ENCODE measurements at regions not wholly inside any gene's neighbourhood (a gene's known extent, or its start where the extent isn't known, plus 50 kb on each side); places are given as distances from the start of the nearest gene placed in this dataset.

DNA sequence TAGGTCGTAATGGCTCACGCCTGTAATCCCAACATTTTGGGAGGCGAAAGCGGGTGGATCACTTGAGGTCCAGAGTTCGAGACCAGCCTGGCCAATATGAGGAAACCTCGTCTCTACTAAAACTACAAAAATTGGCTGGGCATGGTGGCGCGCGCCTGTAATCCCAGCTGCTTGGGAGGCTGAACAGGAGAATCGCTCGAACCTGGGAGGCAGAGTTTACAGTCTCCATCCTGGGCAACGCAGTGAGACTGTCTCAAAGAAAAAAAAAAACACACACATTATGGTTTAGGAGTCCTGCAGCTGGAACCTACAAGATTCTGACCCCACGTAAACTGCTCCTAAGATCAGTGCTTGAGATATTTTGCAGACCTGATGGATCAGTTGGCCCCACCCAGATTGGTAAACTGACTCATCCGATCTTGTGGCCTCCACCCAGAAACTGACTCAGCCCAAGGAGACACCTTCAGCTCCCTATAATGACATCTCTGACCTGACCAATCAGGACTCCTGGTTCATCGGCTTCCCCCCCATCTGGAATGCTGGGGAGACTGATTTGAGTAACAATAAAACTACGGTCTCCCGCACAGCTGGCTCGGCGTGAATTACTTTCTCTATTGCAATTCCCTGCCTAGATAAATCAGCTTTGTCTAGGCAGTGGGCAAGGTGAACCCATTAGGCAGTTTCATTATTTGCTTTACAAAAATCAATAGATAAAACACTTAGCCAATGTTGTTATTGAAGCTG, 96.2 kb upstream of the BTN3A2 start:
- TF ChIP-seq, protein P1, sequence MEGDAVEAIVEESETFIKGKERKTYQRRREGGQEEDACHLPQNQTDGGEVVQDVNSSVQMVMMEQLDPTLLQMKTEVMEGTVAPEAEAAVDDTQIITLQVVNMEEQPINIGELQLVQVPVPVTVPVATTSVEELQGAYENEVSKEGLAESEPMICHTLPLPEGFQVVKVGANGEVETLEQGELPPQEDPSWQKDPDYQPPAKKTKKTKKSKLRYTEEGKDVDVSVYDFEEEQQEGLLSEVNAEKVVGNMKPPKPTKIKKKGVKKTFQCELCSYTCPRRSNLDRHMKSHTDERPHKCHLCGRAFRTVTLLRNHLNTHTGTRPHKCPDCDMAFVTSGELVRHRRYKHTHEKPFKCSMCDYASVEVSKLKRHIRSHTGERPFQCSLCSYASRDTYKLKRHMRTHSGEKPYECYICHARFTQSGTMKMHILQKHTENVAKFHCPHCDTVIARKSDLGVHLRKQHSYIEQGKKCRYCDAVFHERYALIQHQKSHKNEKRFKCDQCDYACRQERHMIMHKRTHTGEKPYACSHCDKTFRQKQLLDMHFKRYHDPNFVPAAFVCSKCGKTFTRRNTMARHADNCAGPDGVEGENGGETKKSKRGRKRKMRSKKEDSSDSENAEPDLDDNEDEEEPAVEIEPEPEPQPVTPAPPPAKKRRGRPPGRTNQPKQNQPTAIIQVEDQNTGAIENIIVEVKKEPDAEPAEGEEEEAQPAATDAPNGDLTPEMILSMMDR (IDR thresholded peaks at IDR 0.05) = no peak
- TF ChIP-seq POLR2A (IDR thresholded peaks at IDR 0.05) = no peak
